GM18873 (cell line): ENCODE measurements at regions not wholly inside any gene's neighbourhood (a gene's known extent, or its start where the extent isn't known, plus 50 kb on each side); places are given as distances from the start of the nearest gene placed in this dataset.

Experiments used
- ATAC-seq: cut with Tn5 transposase; IDR thresholded peaks from one replicate; pipeline ENCODE4 v1.9.1; 2021; ENCODE audit warnings: mild to moderate bottlenecking, moderate library complexity, moderate number of reproducible peaks; ENCODE audit not compliant: unreplicated experiment, low FRiP score

- ATAC-seq: no peak
Measured at GRCh38 chr11:95451682-95452081, 220.7 kb upstream of the SESN3 start.

- no peak for ATAC-seq
Measured at GRCh38 chr11:95451261-95451660, 220.3 kb upstream of the SESN3 start.

GRCh38 chr11:95450547-95451123 lies 219.6 kb upstream of the SESN3 start:
- no peak for ATAC-seq

GRCh38 chr11:95445746-95446333 lies 214.8 kb upstream of the SESN3 start:
- ATAC-seq: no peak

- no peak for ATAC-seq
Measured at GRCh38 chr11:95444309-95445241, 213.6 kb upstream of the SESN3 start.

GRCh38 chr11:95443386-95443785 lies 212.4 kb upstream of the SESN3 start:
- no peak for ATAC-seq

GRCh38 chr11:95442531-95443050 lies 211.6 kb upstream of the SESN3 start:
- no peak for ATAC-seq

GRCh38 chr11:95435628-95436353 lies 204.8 kb upstream of the SESN3 start:
- no peak for ATAC-seq

- no peak for ATAC-seq
Measured at GRCh38 chr11:95435192-95435591, 204.2 kb upstream of the SESN3 start.

GRCh38 chr11:95434489-95435057 lies 203.6 kb upstream of the SESN3 start:
- no peak for ATAC-seq

- no peak for ATAC-seq
Measured at GRCh38 chr11:95434009-95434408, 203.0 kb upstream of the SESN3 start.

GRCh38 chr11:95432714-95433503 lies 201.9 kb upstream of the SESN3 start:
- ATAC-seq: no peak

- ATAC-seq: no peak
Measured at GRCh38 chr11:95429376-95429907, 198.4 kb upstream of the SESN3 start.

GRCh38 chr11:95426823-95427462 lies 195.9 kb upstream of the SESN3 start:
- ATAC-seq: no peak

- ATAC-seq: no peak
Measured at GRCh38 chr11:95419915-95420314, 188.9 kb upstream of the SESN3 start.

- no peak for ATAC-seq
Measured at GRCh38 chr11:95418916-95419315, 187.9 kb upstream of the SESN3 start.

- no peak for ATAC-seq
Measured at GRCh38 chr11:95417832-95418231, 186.8 kb upstream of the SESN3 start.

- no peak for ATAC-seq
Measured at GRCh38 chr11:95415837-95416304, 184.9 kb upstream of the SESN3 start.

- no peak for ATAC-seq
Measured at GRCh38 chr11:95414217-95414616, 183.2 kb upstream of the SESN3 start.
